ENCODE measurements at regions not wholly inside any gene's neighbourhood (a gene's known extent, or its start where the extent isn't known, plus 50 kb on each side); places are given as distances from the start of the nearest gene placed in this dataset.
"Not testable (repeated sequence)": the region's sequence is repeated elsewhere in the genome, so short reads cannot be mapped to it uniquely, and the experiment has no call there.

DNA sequence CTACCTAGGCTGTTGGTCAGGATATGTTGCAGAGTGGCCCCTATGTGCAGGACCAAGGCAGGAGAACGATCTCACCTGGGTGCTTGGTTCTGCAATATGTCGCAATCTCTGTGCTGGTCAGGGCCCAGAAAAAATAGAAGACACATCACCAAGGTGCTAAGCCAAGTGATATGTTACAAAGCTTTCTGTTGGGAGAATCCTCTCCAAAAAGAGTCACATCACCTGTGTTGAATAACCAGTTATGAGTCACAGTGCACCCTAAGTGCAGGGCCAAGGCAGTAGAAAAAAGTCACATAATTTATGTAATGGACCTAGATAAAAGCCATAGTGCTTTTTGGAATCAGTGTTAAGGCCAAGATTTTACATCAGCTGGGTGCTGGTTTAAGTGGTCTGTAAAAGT, 965.9 kb upstream of the AMELY start:
- DNase-seq (ENCODE audit: low spot score) = no peak

DNA sequence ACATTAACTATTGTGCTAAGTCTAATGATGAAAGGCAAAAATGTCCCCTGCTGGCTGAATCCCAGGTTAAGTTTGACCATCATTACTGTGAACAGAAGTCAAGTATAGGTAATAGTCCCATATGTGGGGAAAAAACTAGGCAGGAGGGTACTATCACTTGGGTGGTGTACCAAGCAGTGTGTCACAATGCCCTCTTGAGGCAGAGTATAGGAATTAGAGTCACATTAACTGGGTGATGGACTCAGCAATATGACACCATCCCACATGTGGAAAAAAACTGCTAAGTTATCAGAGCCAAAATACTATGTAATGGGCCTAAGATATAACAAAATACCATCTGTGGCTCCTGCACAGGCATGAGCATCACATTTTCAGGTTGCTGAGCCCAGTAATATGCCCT, 962.5 kb upstream of the AMELY start:
- peak; percentile 14 for DNase-seq (ENCODE audit: low spot score)

GRCh38 chrY:7871304-7871932, 959.9 kb upstream of the AMELY start:
- DNase-seq (ENCODE audit: low spot score) = no peak

DNA sequence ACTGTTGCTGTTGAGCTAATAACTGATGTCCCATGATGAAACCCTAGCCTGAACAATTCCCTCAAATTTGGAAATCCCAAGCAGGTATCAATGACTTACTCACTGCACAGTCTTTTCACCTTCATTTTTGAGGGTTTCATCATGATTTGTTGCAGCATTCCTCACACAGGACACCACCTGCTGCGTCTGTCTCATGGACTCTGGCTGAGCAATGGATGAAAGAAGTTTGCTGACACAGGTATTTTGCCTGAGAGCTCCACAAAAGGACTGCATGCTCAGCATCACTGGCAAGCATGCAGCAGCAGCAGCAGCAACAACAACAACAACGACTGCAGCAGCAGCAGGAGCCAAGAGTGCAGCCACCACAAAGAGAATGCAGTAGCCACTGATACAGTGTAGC, 955.4 kb upstream of the AMELY start:
- DNase-seq (ENCODE audit: low spot score) = no peak

GRCh38 chrY:7860781-7861614, 949.4 kb upstream of the AMELY start:
- no peak for DNase-seq (ENCODE audit: low spot score)

GRCh38 chrY:7850191-7850590, 938.6 kb upstream of the AMELY start:
- no peak for DNase-seq (ENCODE audit: low spot score)

GRCh38 chrY:7845776-7846175, 934.2 kb upstream of the AMELY start:
- no peak for DNase-seq (ENCODE audit: low spot score)

DNA sequence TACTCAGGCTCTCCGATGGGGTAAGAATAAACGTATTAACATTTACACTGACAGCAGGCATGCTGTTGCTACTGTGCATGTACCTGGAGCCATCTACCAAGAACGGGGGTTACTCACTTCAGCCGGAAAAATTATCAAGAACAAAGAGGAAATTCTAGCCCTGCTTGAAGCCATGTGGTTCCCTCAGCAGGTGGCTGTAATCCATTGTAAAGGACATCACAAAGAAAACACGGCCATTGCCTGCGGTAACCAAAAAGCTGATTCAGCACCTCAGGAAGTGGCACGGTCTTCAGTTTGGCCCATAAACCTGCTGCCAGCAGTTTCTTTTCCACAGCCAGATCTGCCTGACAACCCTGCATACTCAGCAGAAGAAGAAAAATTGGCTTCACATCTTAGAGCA, 925.5 kb upstream of the AMELY start:
- DNase-seq (ENCODE audit: low spot score) = no peak

GRCh38 chrY:7836366-7836765, 924.8 kb upstream of the AMELY start:
- DNase-seq (ENCODE audit: low spot score) = no peak

DNA sequence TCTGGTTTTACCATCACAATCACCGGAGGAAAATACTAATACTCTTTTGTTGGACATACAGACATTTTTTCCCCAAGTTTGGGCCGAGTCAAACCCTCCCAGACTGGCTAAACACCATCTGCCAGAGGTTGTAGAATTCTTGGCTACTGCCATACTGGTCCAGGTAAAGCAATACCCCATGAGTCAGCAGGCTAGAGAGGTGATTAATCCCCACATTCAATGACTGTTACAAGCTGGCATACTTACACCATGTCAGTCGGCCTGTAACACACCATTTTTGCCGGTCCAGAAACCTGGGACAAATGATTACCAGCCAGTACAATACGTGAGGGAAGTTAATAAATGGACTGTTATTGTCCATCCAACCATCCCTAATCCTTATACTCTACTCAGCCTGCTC, 923.9 kb upstream of the AMELY start:
- DNase-seq (ENCODE audit: low spot score) = no peak

- no peak for DNase-seq (ENCODE audit: low spot score)
Measured at GRCh38 chrY:7834284-7834683, 922.7 kb upstream of the AMELY start.

- not testable (repeated sequence) for DNase-seq (ENCODE audit: low spot score)
Measured at GRCh38 chrY:7830881-7831280, 919.3 kb upstream of the AMELY start.

DNA sequence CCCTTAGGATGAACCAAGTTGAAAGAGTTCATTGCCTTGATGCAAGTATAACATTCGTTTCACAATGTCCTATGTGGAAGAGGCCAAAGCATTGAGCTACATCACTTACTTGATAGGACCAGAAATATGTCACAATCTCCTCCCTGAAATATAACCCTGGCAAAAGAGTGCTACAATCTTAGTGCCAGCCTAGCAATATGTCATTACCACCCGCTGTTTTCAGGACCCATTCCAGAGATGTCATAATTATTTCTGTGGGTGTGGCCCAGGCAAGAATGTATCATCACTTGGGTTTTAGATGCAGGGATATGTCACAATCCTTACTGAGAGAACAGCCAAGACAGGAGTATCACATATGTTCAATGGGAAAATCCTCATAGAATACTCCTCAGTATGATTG, 915.0 kb upstream of the AMELY start:
- no peak for DNase-seq (ENCODE audit: low spot score)

GRCh38 chrY:7825874-7826273, 914.3 kb upstream of the AMELY start:
- no peak for DNase-seq (ENCODE audit: low spot score)

- no peak for DNase-seq (ENCODE audit: low spot score)
Measured at GRCh38 chrY:7821295-7822035, 909.9 kb upstream of the AMELY start.

GRCh38 chrY:7818924-7819323, 907.4 kb upstream of the AMELY start:
- DNase-seq (ENCODE audit: low spot score) = no peak

GRCh38 chrY:7816567-7816966, 905.0 kb upstream of the AMELY start:
- DNase-seq (ENCODE audit: low spot score) = no peak

DNA sequence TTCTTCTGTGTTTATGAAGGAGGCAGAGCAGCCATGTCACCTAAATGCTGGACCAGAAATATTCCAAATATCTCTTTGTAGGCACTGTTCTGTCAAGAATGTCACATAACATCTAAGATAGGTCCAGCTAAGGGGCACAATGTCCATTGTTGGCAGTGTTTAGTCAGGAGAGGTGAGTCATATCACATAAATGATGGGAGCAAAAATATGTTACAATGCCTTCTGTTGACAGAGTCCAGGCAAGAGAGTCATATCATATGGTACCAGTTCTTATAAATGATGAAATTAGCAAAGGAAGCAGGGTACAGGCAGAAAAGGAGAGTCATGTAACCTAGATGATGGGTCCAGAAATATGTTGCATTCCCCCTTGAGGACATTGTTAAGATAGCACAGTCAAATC, 904.4 kb upstream of the AMELY start:
- DNase-seq (ENCODE audit: low spot score) = no peak

- DNase-seq (ENCODE audit: low spot score) = no peak
Measured at GRCh38 chrY:7815285-7815684, 903.7 kb upstream of the AMELY start.

DNA sequence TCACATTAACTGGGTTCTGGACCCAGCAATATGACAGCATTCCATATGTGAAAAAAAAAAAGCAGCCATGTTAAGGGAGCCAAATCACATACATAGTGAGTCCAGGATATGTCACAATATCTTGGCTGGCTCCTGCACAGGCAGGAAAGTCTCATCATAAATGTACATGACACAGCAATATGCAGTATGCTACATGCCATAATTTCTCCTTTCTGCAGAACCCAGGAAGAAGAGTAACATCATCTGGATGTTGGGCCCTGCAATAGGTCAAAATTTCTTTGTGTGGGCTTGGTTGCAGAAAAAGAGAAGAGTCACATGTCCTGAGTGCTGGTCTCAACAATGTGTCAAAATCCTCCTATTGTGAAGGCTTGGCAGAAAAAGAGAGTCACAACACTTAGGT, 902.8 kb upstream of the AMELY start:
- no peak for DNase-seq (ENCODE audit: low spot score)

GRCh38 chrY:7810359-7810758, 898.8 kb upstream of the AMELY start:
- DNase-seq (ENCODE audit: low spot score) = no peak

GRCh38 chrY:7807516-7807870, 895.9 kb upstream of the AMELY start:
- DNase-seq (ENCODE audit: low spot score) = no peak

Measured in D341Med (cell line).